ENCODE measurements at regions not wholly inside any gene's neighbourhood (a gene's known extent, or its start where the extent isn't known, plus 50 kb on each side); places are given as distances from the start of the nearest gene placed in this dataset.
"Not testable (repeated sequence)": the region's sequence is repeated elsewhere in the genome, so short reads cannot be mapped to it uniquely, and the experiment has no call there.

DNA sequence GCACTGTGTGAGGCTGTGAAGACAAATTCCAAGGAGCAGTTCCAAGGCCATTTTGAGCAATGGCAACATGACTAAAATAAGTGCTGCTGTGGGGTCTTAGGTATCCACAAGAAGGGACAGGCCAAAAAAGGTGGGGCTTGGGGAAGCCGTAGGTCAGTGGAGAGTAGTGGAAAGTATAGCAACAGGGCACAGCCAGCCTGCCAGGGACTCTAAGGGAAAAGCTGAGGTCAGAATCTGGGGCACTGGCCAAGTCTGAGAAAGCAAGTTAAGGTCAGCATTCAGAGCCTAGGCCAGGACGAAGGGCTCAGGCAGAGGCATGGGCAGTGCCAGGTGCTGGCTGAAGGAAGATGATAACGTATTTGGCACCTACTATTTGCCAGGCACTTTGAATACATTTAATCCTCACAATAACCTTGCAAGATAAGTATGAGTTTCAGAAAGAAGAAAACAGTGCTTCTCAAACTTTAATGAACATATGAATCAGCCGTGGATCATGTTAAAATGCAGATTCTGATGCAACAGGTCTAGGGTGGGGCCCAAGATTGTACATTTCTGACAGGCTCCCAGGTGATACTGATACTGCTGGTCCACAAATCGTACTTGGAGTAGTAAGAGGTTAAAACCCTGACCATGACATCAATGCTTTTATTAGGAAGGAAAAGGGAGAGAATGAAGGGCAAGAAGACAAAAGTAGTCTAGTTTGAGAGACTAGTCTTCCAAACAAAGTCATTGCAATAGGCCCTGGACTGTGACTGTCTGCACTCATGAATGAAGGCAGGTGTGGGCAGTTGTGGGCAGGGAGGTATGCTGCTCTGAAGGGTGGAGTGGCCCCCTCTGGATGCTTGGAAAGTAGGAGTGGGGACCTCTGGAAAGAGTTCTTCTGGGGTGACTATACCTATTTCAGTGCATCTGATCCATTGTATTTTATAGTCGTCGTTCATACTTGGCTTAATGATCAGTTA lies 106.3 kb upstream of the ANKRD28 start:
- no peak for DNase-seq (ENCODE audit: low read depth in 2 of 2)

- no peak for DNase-seq (ENCODE audit: low read depth in 2 of 2)
Measured at GRCh38 chr3:15905041-15905440, 107.3 kb upstream of the ANKRD28 start.

- not testable (repeated sequence) for DNase-seq (ENCODE audit: low read depth in 2 of 2)
Measured at GRCh38 chr3:15907403-15907802, 109.6 kb upstream of the ANKRD28 start.

DNA sequence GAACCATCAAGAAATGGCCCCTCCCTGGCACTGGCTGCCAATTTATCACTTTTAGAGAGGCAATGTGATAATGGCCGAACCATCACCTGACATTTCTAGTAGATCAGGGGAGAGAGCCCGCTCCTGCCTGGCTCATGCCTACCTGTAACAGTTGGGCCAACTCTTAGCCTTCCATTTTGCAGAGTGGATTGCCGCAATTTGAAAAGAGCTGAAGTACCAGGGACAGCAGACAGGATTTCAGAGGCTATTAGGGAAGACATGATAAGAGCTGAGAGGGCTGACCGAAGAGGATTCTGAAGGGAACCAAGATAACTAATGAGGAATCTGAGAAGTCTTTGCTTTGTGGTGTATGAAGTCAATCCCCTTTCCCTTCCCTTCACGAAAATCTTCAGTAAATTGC lies 121.2 kb upstream of the ANKRD28 start:
- DNase-seq (ENCODE audit: low read depth in 2 of 2): no peak

- DNase-seq (ENCODE audit: low read depth in 2 of 2): no peak
Measured at GRCh38 chr3:15919971-15920370, 122.2 kb upstream of the ANKRD28 start.

DNA sequence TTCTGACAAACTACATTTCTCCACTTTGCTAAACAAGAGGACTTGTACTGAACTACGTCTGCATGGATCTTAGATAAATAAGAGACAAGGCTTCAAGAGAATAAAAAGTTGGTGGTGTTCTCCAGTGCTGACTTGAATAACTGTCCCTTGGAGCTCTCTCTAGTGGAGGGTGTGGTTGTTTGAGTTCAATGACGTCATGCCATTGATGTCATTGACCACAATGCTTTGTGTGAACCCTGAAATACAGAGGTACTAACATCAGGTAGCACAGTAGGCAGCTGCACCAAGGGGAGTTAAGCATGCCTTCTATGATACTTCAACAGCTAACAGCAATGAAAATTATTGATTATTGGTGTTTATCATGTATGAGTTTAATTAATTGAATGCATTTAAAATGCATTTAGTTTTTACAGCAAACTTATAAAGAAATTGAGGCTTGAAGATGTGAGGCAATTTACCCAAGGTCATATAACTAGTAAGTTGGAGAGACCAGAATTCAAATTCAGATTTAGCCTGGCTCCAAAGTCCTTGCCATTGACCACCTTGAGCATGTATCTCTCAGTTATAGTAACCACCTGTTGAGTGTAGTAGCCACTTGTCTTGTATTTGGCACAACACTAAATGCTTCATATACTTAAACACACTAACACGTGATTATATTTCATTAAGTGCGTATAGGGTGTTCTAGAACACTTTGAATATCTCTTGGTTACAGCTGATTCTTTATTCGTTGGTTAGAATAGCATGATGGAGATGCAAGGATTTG lies 126.0 kb upstream of the ANKRD28 start:
- no peak for DNase-seq (ENCODE audit: low read depth in 2 of 2)

DNA sequence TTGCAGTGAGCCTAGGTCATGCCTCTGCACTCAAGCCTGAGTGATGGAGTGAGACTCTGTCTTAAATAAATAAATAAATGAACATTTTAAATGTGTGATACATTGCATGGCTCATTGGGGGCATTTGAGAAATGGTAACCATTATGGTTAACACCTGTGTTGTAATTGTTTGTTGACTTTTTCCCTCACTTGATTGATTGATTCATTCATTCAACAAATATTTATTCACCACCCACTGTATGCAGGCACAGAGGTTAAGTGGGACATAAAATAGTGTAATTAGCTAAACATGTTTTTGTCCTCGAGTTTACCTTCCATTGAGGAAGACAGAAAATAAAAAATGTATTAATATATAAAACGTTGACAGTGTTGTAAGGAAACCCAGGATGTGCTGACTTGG lies 127.1 kb upstream of the ANKRD28 start:
- DNase-seq (ENCODE audit: low read depth in 2 of 2): no peak

- no peak for DNase-seq (ENCODE audit: low read depth in 2 of 2)
Measured at GRCh38 chr3:15926871-15927270, 129.1 kb upstream of the ANKRD28 start.

GRCh38 chr3:15927969-15928368 lies 130.2 kb upstream of the ANKRD28 start:
- no peak for DNase-seq (ENCODE audit: low read depth in 2 of 2)

DNA sequence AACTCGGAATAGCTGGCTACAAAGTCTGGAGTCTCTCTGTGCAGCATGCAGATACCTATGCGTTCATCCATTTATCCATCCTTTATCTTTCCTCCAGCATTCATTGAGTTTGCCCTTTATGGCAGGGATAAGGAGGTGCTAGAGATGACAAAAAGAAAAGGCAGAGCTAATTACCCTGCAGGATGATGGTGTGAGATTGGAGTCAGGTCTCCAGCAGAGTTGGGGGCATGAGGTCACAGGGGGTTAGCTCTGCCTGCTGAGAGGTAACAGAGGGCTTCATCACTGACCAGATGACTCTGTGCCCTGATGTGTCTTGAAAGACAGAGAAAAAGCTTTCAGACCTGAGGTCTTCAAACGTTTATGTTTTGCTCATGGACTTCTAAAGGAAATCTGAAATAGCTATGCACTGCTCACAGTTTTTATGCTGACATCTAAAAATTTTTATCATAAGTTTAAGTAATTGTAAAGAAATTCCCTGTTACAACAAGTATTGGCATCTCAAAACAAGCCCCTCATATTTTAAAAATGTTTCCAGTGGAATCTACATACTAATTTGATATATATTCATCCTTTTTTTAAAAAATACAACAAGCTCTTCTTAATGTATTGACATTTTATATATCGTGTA lies 132.3 kb upstream of the ANKRD28 start:
- DNase-seq (ENCODE audit: low read depth in 2 of 2): no peak

DNA sequence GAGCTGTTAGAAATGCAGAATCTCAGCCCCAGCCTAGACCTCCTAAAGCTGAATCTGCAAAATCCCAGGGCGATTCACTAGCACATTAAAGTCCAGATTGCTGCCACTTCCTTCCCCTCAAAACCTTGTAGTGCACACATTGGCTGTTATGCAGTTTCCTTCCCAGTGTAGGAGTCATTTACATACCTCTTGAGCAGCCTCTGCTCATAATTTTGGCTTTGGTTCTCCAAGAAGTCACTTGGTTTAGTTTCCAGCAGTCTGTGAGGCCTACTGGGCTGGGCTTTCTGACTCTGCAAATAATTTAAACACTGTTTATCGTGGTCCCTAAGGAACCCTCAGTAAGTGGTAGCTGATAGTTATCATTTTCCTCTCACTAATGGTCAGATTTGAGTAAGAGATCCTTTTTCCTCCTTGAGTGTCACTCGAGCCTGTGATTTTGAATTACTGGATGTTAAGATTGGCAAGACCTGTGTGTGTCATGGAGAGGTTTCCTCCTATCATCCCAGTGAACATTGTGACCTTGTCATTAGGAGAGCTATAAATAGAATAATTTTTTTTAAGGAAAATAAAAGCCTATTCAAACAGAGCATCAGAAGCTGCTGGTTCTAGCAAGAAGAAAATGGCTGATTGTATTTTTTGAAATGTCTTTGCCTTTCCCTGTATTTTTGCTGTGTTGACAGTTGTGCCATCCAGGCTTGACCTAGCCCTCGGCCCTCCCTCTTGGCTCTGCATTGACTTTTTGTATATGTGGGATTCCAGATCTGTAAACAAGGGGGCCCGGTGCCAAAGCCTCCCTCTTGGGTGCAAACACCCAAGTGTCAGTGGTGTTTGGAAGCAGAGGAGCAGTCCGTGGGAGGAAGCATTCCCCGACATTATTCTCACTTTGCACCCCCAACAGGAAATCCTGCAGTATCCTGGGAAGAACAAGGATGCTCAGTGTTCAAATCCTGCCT lies 134.8 kb upstream of the ANKRD28 start:
- DNase-seq (ENCODE audit: low read depth in 2 of 2): no peak

DNA sequence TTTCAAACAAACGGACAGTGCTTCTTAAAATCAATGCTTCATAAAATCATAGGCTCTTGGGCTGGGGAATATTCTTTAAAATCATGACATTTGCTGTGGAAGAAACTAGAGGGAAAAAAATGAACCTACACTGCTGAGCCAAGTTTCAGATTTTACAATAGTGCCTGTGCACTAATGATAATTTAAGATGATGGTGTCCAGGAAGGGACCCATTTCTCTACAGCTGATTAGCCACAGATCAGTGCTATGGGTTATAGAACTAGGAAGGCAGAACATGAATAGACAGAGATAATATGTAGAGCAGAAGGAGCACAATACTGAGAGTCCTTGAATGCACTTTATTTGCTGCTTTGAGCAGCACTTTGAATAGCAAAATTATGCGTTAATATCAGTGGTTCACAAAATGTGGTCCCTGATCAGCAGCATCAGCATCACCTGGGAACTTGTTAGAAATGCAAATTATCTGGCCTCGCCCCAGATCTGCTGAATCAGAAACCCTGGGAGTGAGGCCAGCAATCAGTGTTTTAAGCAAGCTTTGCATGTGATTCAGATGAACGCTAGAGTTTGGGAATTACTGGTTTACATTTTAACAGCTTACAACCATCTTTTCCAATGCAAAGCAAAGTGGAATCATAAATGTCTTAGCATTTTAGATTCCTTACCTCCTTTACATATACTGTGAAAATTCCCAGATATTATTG lies 135.8 kb upstream of the ANKRD28 start:
- DNase-seq (ENCODE audit: low read depth in 2 of 2): no peak

DNA sequence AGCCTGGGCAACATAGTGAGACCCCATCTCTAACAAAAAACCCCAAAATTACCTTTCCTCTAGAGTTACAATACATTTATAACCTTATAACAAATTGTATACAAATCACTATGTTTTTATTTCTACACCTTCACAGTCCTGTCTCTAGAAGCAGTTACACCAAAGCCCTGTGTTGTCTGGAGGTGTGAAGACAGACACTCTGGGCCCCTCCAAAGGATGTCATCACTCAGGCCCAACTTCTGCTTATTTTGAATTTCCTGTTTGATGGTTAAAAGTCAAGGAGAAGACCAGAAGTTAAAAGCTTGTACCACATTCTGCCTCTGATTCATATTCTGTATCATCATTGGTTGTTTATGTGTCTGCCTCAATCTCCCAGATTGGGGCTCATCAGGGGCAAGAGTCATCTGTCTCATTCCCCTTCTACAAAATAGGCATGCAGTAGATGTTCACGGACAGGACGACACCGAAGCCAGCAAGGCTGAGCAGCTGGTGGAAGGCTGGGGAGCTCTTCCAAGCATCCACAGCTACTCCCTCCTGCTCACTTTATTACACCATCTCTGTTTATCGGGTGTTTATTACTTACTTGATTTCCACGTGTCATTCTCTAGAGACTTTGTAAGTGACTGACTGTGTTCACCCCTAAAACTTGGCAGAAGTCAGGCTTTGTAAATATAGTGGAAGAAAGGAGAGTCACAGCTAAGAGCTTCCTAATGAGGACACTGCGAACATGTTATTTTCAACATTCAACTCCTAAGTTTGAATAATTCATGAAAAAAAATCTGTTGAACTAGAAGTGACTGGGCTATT lies 136.8 kb upstream of the ANKRD28 start:
- no peak for DNase-seq (ENCODE audit: low read depth in 2 of 2)

DNA sequence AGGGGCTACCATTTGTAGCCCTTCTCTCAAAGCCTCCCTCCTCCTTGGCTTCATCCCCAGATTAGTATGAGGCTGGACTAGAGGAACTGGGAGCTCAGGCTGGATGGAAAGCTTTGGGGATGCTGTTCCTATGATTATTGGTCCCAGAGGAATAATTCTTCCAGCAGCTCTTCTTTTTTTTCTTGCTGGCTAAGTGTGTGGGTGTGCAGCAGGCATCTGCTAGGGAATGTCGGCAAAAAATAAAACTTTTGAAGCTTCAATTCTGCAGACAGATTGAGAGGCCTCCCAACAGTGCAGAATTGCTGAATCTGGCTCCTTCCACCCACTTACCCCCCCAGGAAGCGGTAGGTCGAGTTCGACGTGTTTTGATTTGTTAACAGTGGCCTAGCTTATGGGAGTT lies 138.5 kb upstream of the ANKRD28 start:
- DNase-seq (ENCODE audit: low read depth in 2 of 2): no peak

- no peak for DNase-seq (ENCODE audit: low read depth in 2 of 2)
Measured at GRCh38 chr3:15940641-15941040, 142.9 kb upstream of the ANKRD28 start.

- DNase-seq (ENCODE audit: low read depth in 2 of 2): not testable (repeated sequence)
Measured at GRCh38 chr3:15941457-15941856, 143.7 kb upstream of the ANKRD28 start.

- DNase-seq (ENCODE audit: low read depth in 2 of 2): no peak
Measured at GRCh38 chr3:15941958-15942357, 144.2 kb upstream of the ANKRD28 start.

GRCh38 chr3:15942462-15942861 lies 144.7 kb upstream of the ANKRD28 start:
- DNase-seq (ENCODE audit: low read depth in 2 of 2): no peak

DNA sequence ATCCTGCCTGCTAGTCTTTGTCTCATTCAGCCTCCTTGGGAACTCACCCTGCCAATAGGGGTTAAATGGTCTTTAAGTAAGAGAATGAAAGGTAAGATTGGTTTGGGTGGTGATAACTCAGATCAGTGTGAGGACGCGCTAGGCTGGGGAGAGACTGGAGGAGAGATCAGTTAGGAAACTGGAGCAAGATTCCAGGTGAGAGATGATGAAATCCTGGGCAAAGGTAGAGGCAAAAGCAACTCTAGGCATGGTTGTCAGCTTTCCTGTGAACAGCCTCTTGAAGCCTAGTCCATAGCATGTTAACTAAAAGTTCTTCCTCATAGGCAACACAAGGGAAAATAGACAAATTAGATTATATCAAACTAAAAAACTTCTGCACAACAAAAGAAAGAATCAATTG lies 145.2 kb upstream of the ANKRD28 start:
- DNase-seq (ENCODE audit: low read depth in 2 of 2): no peak

- no peak for DNase-seq (ENCODE audit: low read depth in 2 of 2)
Measured at GRCh38 chr3:15948388-15948787, 150.6 kb upstream of the ANKRD28 start.

All from stimulated activated CD4-positive, alpha-beta T cell treated with anti-CD3 and anti-CD28 coated beads, Interleukin-1b, Interleukin-23, amount 100 ng/mL, for 4 hours (primary cell).